ENCODE measurements at regions not wholly inside any gene's neighbourhood (a gene's known extent, or its start where the extent isn't known, plus 50 kb on each side); places are given as distances from the start of the nearest gene placed in this dataset.

- no peak for FAIRE-seq
Observed at GRCh38 chr2:12661489-12661888, 55.2 kb upstream of the TRIB2 start.

- FAIRE-seq, result no peak
Observed at GRCh38 chr2:12663306-12664037, 53.3 kb upstream of the TRIB2 start.

GRCh38 chr2:12665334-12665733 lies 51.4 kb upstream of the TRIB2 start:
- FAIRE-seq, result no peak

DNA sequence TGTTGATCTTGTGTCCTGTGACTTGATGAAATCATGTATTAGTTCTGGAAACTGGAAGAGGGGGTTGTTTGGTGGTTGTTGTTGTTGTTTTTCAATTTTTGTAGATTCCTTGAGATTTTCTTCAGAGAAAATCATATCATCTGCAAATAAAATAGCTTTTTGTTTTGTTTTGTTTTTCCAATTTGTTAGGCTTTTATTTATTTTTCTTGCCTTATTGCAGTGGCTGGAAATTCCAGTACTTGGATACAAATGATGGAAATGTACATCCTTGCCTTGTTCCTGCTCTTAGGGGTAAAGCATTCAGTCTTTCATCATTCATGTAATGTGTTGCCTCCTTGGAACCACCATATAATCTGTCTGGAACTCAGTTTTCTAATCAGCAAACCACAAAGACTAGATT lies 50.3 kb upstream of the TRIB2 start:
- no peak for FAIRE-seq
